ENCODE measurements at regions not wholly inside any gene's neighbourhood (a gene's known extent, or its start where the extent isn't known, plus 50 kb on each side); places are given as distances from the start of the nearest gene placed in this dataset.

DNA sequence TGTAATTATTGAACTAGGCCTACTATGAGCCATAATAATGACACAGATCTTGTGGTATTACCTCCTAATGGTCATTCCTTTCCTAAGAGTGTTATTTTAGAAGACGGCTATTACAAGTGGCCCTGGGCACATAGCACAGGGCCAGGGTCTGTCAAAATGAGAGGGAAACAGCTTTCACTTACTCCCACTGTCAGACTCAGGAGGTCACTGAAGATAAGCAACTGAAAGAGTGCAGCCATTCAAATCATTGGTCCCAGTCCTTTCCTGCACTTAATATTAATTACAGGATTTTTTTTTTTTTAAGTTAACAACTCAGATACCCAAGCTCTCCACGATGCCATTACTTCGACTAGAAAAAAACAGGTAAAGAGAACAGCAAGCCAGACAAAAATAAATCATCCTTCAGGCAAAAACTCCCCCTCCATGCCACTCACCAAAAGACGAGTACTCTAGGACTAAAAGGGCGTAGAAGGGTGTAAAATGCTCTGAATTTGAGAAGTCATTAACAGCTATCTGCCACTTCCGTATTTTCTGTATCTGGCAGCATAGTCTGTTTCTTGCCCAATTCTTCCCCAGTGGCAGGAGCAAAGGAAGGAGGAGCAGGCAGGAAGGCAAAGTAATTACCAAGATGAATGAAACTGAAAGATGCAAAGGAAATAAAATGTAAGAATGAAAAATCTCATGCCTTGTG, 87.4 kb downstream of the ZNF608 start:
- Mint-ChIP-seq H3K27ac (no peak overlapping the region), H3K36me3 (ENCODE audit: low read depth) (no peaks in the 10 kb centered on the region), H3K27me3 (peaks cover 29% of the 10 kb centered on the region), H3K4me3 (no peak overlapping the region), H3K4me1 (peaks cover 4% of the 10 kb centered on the region)
- peaks cover 5% of the 10 kb centered on the region for H3K9me3 ChIP-seq (ENCODE audit: control insufficient read depth, low read length, poor library complexity, severe bottlenecking)
- no peak for ATAC-seq
- DNase-seq = no peak

DNA sequence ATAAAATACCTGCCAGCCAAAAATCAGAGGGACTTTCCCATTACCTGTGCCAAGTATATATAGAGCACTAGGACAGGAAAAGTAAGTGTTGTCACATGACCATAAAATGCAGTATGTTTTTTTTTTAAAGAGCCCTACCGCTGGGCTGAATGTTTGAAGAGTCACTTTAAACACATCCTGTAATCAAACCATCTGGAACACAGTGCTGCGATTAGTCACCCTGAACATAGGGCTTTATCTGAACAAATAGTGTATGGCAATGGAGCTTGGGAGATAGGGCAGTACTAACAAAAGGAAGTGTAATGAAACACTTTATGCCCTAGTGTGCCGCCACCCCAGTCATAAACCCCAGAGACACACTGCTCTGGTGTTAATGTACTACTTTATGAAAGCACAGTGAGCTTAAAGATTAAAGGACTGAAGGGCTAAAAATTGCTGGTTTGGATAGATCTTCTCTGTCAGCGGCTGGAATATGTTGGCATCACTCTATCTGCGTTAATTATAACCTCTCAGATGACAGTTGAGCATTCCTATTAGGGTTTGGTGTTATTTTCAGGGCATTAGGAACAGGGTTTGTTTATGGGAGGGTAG, 90.4 kb downstream of the ZNF608 start:
- DNase-seq (no peak), ATAC-seq (peak; percentile 21)
- Mint-ChIP-seq H3K4me1 (peaks cover 4% of the 10 kb centered on the region), H3K4me3 (no peak overlapping the region), H3K27ac (no peak overlapping the region), H3K27me3 (peaks cover 25% of the 10 kb centered on the region), H3K36me3 (ENCODE audit: low read depth) (no peaks in the 10 kb centered on the region)
- peaks cover 5% of the 10 kb centered on the region for H3K9me3 ChIP-seq (ENCODE audit: control insufficient read depth, low read length, poor library complexity, severe bottlenecking)

DNA sequence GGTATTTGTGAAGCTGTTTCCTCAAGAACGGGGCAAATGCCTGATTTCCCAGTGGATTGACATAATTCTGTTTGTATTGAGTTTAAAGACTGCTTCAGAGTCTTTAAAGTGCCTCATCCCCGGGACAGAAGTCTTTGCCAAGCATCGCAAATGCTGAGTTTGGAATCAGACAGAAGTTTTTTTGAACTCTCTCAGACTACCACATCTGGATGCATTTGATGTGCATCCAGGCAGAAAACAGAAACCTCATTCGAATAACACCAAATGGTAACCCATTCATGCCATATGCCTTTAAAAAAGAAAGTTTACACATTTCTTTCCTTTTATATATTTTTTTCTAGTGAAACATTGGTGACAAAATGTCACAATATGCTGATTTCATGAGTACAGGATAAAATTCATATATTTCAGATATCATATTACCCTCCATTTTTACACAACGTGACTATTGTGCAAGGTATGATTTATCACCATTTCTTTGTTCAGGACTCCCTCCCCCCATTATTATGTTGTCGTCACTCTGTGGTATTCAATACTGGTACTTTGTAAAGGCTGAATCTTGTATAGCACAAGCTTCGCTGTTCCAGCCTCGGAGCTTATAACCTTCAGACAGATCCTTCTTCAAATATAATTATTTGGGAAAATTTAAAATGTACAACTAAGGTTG, 91.1 kb downstream of the ZNF608 start:
- no peaks in the 10 kb centered on the region for H3K36me3 Mint-ChIP-seq (ENCODE audit: low read depth)
- H3K27me3 Mint-ChIP-seq = peaks cover 19% of the 10 kb centered on the region
- peaks cover 5% of the 10 kb centered on the region for H3K9me3 ChIP-seq (ENCODE audit: control insufficient read depth, low read length, poor library complexity, severe bottlenecking)
- no peak overlapping the region for H3K4me3 Mint-ChIP-seq
- no peak for DNase-seq
- ATAC-seq = no peak
- peaks cover 4% of the 10 kb centered on the region for H3K4me1 Mint-ChIP-seq
- H3K27ac Mint-ChIP-seq = no peak overlapping the region

- DNase-seq = no peak
- peaks cover 10% of the 10 kb centered on the region for H3K27me3 Mint-ChIP-seq
- H3K9me3 ChIP-seq (ENCODE audit: control insufficient read depth, low read length, poor library complexity, severe bottlenecking) = peaks cover 5% of the 10 kb centered on the region
- peaks cover 8% of the 10 kb centered on the region for H3K4me1 Mint-ChIP-seq
- H3K36me3 Mint-ChIP-seq (ENCODE audit: low read depth) = no peaks in the 10 kb centered on the region
- H3K27ac Mint-ChIP-seq = no peak overlapping the region
- H3K4me3 Mint-ChIP-seq = no peak overlapping the region
- ATAC-seq = no peak
Observed at GRCh38 chr5:124654418-124654817, 92.0 kb downstream of the ZNF608 start.

- no peak overlapping the region for H3K27ac Mint-ChIP-seq
- peaks cover 3% of the 10 kb centered on the region for H3K27me3 Mint-ChIP-seq
- peaks cover 5% of the 10 kb centered on the region for H3K9me3 ChIP-seq (ENCODE audit: control insufficient read depth, low read length, poor library complexity, severe bottlenecking)
- DNase-seq = no peak
- H3K36me3 Mint-ChIP-seq (ENCODE audit: low read depth) = no peaks in the 10 kb centered on the region
- ATAC-seq = no peak
- H3K4me3 Mint-ChIP-seq = no peak overlapping the region
- H3K4me1 Mint-ChIP-seq = peaks cover 10% of the 10 kb centered on the region
Observed at GRCh38 chr5:124653666-124654065, 92.8 kb downstream of the ZNF608 start.

DNA sequence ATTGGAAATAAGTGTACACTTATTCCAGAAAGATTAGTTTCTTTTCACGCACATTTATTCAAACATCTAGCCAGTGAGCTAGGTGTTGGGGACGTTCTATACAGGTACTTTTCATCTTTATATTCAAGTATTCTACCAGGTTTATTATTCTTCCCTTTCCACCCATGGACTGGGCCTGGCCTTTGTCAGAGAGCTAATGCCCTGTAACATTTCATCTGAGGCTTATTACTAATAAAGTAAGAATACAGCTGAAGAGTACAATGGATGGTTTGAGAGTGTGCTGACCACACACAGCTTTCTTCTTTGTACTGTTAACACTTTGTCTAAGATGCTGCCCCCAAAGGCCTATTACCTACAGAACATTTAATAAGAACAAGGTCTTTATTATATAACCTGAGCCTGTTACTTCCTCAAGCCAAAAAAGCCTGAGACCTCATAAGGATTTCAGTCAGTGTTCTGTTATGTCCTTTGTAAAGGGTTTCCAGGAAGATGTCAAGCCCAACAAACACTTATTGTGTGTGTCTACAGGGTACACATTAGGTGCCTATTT, 93.5 kb downstream of the ZNF608 start:
- ATAC-seq = no peak
- H3K4me3 Mint-ChIP-seq = no peak overlapping the region
- H3K4me1 Mint-ChIP-seq = peaks cover 13% of the 10 kb centered on the region
- DNase-seq = no peak
- H3K27ac Mint-ChIP-seq = no peak overlapping the region
- H3K27me3 Mint-ChIP-seq = no peaks in the 10 kb centered on the region
- peaks cover 5% of the 10 kb centered on the region for H3K9me3 ChIP-seq (ENCODE audit: control insufficient read depth, low read length, poor library complexity, severe bottlenecking)
- H3K36me3 Mint-ChIP-seq (ENCODE audit: low read depth) = no peaks in the 10 kb centered on the region

DNA sequence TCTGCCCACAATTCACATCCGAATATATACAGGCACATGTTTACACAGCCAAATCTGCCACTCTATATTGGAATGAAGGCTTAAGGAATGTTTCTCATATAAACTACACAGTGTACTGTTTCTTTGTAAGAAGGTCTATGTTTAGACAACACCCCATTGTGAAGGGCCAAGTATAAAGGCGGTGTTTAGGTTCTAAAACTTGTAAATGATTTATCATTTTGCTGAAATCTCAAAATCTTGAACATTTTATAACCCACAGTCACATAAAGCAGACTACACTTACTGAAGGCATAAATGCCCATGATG, 94.0 kb downstream of the ZNF608 start:
- Mint-ChIP-seq H3K36me3 (ENCODE audit: low read depth) (no peaks in the 10 kb centered on the region), H3K4me3 (peak overlapping the region; percentile 72), H3K4me1 (peaks cover 13% of the 10 kb centered on the region), H3K27me3 (peaks cover 1% of the 10 kb centered on the region), H3K27ac (no peak overlapping the region)
- no peak for ATAC-seq
- DNase-seq = no peak
- peaks cover 5% of the 10 kb centered on the region for H3K9me3 ChIP-seq (ENCODE audit: control insufficient read depth, low read length, poor library complexity, severe bottlenecking)

DNA sequence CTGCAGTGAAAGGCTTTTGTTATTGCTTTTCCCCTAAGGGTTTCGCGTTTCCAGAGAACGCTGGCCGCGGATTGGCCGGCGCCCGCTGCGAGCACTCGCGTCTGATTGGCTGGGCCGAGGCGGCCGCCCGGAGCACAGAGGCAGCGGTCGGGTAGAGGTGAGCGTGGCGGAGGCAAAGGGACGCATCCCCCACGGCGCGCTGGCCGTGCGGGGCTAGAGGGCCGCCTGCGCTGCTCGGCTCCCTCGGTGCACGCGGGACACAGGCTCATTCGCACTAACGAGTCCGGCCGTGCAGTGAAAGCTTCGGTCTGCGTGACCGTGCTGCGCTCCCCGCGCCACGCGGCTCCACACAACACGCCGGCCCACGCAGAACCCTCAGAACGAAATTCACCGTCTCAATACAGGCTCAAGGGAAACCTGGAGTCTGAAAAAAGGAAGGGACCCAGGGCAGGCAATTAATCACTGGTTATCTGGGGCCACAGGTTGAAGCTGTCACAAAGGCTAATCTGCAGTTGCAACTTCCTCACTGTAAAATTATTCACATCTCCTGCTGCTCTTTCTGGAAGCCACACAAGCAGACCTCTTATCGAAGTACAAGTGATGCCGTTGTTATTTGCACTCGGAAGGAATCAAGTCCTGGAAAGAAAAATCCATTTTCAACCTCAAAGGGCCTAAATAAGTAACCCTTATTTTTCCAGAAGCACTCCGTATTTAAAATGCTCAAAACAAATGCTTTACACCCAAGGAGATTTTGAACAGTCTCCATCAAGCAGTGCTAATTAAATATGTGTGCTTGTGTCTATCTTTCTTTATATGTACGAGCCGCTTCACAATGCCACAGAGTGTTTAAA, 94.6 kb downstream of the ZNF608 start:
- H3K9me3 ChIP-seq (ENCODE audit: control insufficient read depth, low read length, poor library complexity, severe bottlenecking) = peaks cover 5% of the 10 kb centered on the region
- peaks cover 7% of the 10 kb centered on the region for H3K27me3 Mint-ChIP-seq
- DNase-seq (no peak), ATAC-seq (peak; percentile 26)
- no peaks in the 10 kb centered on the region for H3K36me3 Mint-ChIP-seq (ENCODE audit: low read depth)
- H3K4me1 Mint-ChIP-seq = peaks cover 16% of the 10 kb centered on the region
- H3K4me3 Mint-ChIP-seq = peak overlapping the region; percentile 72
- H3K27ac Mint-ChIP-seq = no peak overlapping the region

DNA sequence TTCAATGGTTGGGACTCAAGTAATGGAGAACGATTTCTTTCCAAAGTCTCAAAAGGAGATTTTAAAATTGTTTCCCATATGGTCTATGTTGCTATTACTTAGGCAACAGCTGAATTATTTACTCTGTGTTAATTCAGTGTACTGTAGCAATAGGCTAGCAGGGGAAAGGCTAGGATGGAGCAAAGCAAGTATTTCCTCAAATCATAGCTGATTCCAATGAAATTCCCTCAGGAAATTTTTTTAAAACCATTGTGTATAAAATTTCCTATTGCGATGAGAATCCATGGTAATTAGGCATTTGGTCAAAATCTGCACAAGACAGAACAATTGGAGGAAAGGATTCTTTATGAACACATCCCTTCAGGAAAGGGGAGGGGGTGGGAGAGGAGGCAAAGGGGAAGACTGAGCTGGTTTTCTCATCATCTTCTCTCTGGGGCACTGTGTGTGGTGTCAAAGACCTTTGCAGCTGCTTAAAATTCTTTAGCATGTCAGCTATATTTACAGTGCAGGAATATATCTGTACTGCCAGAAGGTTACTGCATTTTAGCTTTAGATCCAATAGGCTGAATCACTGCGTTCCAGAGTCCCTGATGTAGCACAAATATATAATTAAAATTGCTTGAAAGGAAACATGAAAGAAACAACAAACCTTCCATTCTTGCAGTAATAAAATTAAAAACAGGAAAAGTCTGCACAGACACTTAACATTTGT, 95.3 kb downstream of the ZNF608 start:
- DNase-seq (no peak), ATAC-seq (no peak)
- H3K9me3 ChIP-seq (ENCODE audit: control insufficient read depth, low read length, poor library complexity, severe bottlenecking) = peaks cover 5% of the 10 kb centered on the region
- Mint-ChIP-seq H3K36me3 (ENCODE audit: low read depth) (no peaks in the 10 kb centered on the region), H3K27ac (no peak overlapping the region), H3K27me3 (peaks cover 12% of the 10 kb centered on the region), H3K4me3 (peak overlapping the region; percentile 72), H3K4me1 (peaks cover 16% of the 10 kb centered on the region)

GRCh38 chr5:124650147-124650561, 96.3 kb downstream of the ZNF608 start:
- ATAC-seq (peak; percentile 37), DNase-seq (no peak)
- Mint-ChIP-seq H3K4me1 (peaks cover 16% of the 10 kb centered on the region), H3K27me3 (peaks cover 16% of the 10 kb centered on the region), H3K36me3 (ENCODE audit: low read depth) (no peaks in the 10 kb centered on the region), H3K4me3 (no peak overlapping the region), H3K27ac (peak overlapping the region; percentile 39)
- H3K9me3 ChIP-seq (ENCODE audit: control insufficient read depth, low read length, poor library complexity, severe bottlenecking) = peaks cover 5% of the 10 kb centered on the region

DNA sequence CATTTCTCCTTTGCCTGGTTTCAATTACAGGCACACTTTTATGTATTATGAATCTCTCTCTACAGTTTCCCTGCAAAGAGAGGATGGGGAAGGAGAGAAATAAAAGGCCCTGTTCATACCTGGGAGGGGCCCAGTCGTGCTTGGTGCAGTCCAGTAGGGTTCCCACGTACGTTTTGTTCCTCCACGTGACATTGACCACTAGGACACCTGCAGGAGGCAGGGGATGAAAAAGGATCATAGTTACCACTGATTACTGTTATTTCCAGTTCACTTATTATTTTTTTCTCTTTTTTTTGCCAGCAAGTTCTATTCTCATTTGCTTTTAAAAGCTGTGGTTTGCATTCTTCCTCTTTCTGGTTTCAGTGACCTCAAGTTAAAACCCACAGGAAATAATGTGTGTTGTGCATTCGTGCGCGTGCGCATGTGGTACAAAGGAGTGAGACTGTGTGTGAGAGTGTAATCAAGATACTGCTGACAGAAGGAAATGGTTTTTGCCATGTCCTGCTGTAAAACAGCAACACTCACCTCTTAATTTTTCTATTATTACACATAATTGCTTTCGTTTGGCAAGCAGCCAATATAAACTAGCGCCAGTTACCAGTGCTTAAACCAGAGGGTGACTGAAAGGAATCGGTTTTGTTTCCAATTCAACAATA, 96.8 kb downstream of the ZNF608 start:
- H3K36me3 Mint-ChIP-seq (ENCODE audit: low read depth) = no peaks in the 10 kb centered on the region
- H3K4me1 Mint-ChIP-seq = peaks cover 16% of the 10 kb centered on the region
- ATAC-seq (peak; percentile 91), DNase-seq (peak in 2 of 3 donors; percentile 41 to 51)
- peaks cover 4% of the 10 kb centered on the region for H3K9me3 ChIP-seq (ENCODE audit: control insufficient read depth, low read length, poor library complexity, severe bottlenecking)
- H3K27me3 Mint-ChIP-seq = peaks cover 16% of the 10 kb centered on the region
- H3K27ac Mint-ChIP-seq = peak overlapping the region; percentile 39
- peak overlapping the region; percentile 52 for H3K4me3 Mint-ChIP-seq

- no peak for ATAC-seq
- H3K4me3 Mint-ChIP-seq = no peak overlapping the region
- no peaks in the 10 kb centered on the region for H3K36me3 Mint-ChIP-seq (ENCODE audit: low read depth)
- no peaks in the 10 kb centered on the region for H3K9me3 ChIP-seq (ENCODE audit: control insufficient read depth, low read length, poor library complexity, severe bottlenecking)
- peaks cover 16% of the 10 kb centered on the region for H3K4me1 Mint-ChIP-seq
- no peak for DNase-seq
- peaks cover 23% of the 10 kb centered on the region for H3K27me3 Mint-ChIP-seq
- H3K27ac Mint-ChIP-seq = no peak overlapping the region
Observed at GRCh38 chr5:124648902-124649467, 97.5 kb downstream of the ZNF608 start.
